ENCODE measurements at regions not wholly inside any gene's neighbourhood (a gene's known extent, or its start where the extent isn't known, plus 50 kb on each side); places are given as distances from the start of the nearest gene placed in this dataset.
A peak's percentile ranks its signal among the peaks of the same experiment; 100 is the strongest.

- Histone ChIP-seq H3K9ac (replicated peaks; ENCODE audit: extremely low read depth, insufficient read depth, low read length) (no peak overlapping the region), H3K9me1 (replicated peaks; ENCODE audit: control insufficient read depth, extremely low read depth, insufficient read depth, low read length) (no peaks in the 10 kb centered on the region), H3K27me3 (ENCODE audit: control insufficient read depth in 2 of 2, insufficient read depth in 2 of 2, low read length in 2 of 2) (no peaks in the 10 kb centered on the region), H4K20me1 (replicated peaks; ENCODE audit: control insufficient read depth, extremely low read depth, insufficient read depth, low read length) (no peaks in the 10 kb centered on the region), H2AFZ (ENCODE audit: low read depth, low read length) (no peak overlapping the region), H3K27ac (ENCODE audit: insufficient read depth, low read depth, low read length) (no peak overlapping the region), H3K79me2 (ENCODE audit: control insufficient read depth, insufficient read depth, low read length) (no peaks in the 10 kb centered on the region), H3K36me3 (ENCODE audit: control insufficient read depth in 2 of 2, extremely low read depth in 1 of 2, insufficient read depth in 2 of 2, low read length in 2 of 2) (no peaks in the 10 kb centered on the region), H3K4me3 (replicated peaks in 1 of 3; ENCODE audit: insufficient read depth in 1 of 3, low read depth in 1 of 3, low read length in 3 of 3) (no peak overlapping the region), H3K4me2 (ENCODE audit: insufficient read depth, low read length) (no peak overlapping the region), H3K9me3 (replicated peaks; ENCODE audit: control insufficient read depth, insufficient read depth, low read length) (no peaks in the 10 kb centered on the region), H3K4me1 (ENCODE audit: control insufficient read depth, extremely low read depth, insufficient read depth, low read length) (no peaks in the 10 kb centered on the region)
- ChIA-PET POLR2A (interaction anchor here (0.6 kb wide), 1 partner anchor 13 kb away, joined by 3 read pairs; no protein-coding TSS in a partner anchor), CTCF (no interaction called here)
- TF ChIP-seq, protein P1, sequence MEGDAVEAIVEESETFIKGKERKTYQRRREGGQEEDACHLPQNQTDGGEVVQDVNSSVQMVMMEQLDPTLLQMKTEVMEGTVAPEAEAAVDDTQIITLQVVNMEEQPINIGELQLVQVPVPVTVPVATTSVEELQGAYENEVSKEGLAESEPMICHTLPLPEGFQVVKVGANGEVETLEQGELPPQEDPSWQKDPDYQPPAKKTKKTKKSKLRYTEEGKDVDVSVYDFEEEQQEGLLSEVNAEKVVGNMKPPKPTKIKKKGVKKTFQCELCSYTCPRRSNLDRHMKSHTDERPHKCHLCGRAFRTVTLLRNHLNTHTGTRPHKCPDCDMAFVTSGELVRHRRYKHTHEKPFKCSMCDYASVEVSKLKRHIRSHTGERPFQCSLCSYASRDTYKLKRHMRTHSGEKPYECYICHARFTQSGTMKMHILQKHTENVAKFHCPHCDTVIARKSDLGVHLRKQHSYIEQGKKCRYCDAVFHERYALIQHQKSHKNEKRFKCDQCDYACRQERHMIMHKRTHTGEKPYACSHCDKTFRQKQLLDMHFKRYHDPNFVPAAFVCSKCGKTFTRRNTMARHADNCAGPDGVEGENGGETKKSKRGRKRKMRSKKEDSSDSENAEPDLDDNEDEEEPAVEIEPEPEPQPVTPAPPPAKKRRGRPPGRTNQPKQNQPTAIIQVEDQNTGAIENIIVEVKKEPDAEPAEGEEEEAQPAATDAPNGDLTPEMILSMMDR (IDR thresholded peaks at IDR 0.05; ENCODE audit: extremely low read depth in 1 of 2, insufficient read depth in 1 of 2, low read depth in 1 of 2, low read length in 2 of 2): peak; percentile 34 to 66
- TF ChIP-seq POLR2A (IDR thresholded peaks at IDR 0.05; ENCODE audit: low read depth, low read length): no peak
- no peak for FAIRE-seq
- dilution Hi-C loops (cut with MboI; ENCODE audit: extremely low pct_ligation_motif_present, low sequenced_read_pairs): no loop called here
- intact Hi-C loops (cut with micrococcal nuclease): no loop called here
- no TSS peak for BruUV-seq (replicated peaks)
- peak; percentile 26 for DNase-seq (ENCODE audit: low read depth, low spot score)
These were observed 603.2 kb downstream of the RNF144B start for GRCh38 chr6:18990059-18990978.

GRCh38 chr6:18997375-18997826 is 610.3 kb downstream of the RNF144B start:
- CTCF ChIA-PET: interaction anchor here (1.5 kb wide), 1 partner anchor 1059 kb away, joined by 6 read pairs; no protein-coding TSS in a partner anchor
- FAIRE-seq (no peak), DNase-seq (ENCODE audit: low read depth, low spot score) (peak; percentile 7)
- H2AFZ ChIP-seq (ENCODE audit: low read depth, low read length): no peak overlapping the region
- H3K9me3 ChIP-seq (replicated peaks; ENCODE audit: control insufficient read depth, insufficient read depth, low read length): peaks cover 3% of the 10 kb centered on the region
- no peaks in the 10 kb centered on the region for H3K36me3 ChIP-seq (ENCODE audit: control insufficient read depth in 2 of 2, extremely low read depth in 1 of 2, insufficient read depth in 2 of 2, low read length in 2 of 2)
- no peak overlapping the region for H3K4me3 ChIP-seq (replicated peaks in 1 of 3; ENCODE audit: insufficient read depth in 1 of 3, low read depth in 1 of 3, low read length in 3 of 3)
- no peak overlapping the region for H3K9ac ChIP-seq (replicated peaks; ENCODE audit: extremely low read depth, insufficient read depth, low read length)
- dilution Hi-C loops (cut with MboI; ENCODE audit: extremely low pct_ligation_motif_present, low sequenced_read_pairs) (no loop called here), intact Hi-C loops (cut with micrococcal nuclease) (no loop called here)
- POLR2A ChIA-PET: no interaction called here
- TF ChIP-seq MAX (IDR thresholded peaks at IDR 0.05; ENCODE audit: insufficient read depth, insufficient read length) (no peak), MYC (IDR thresholded peaks at IDR 0.05; ENCODE audit: low read depth, low read length) (no peak), FOS (IDR thresholded peaks at IDR 0.05; ENCODE audit: borderline replicate concordance, insufficient read depth, low read length) (no peak), JUN (IDR thresholded peaks at IDR 0.05; ENCODE audit: borderline replicate concordance, insufficient read depth, insufficient read length, low read depth) (no peak), GATA2 (IDR thresholded peaks at IDR 0.05; ENCODE audit: insufficient read depth, insufficient read length, low read depth, low read length) (no peak), POLR2A (IDR thresholded peaks at IDR 0.05; ENCODE audit: low read depth, low read length) (no peak), EZH2 (IDR thresholded peaks at IDR 0.05; ENCODE audit: borderline replicate concordance, low read depth, low read length, severe bottlenecking) (no peak)
- TF ChIP-seq, protein P1 (IDR thresholded peaks at IDR 0.05; ENCODE audit: extremely low read depth in 1 of 2, insufficient read depth in 1 of 2, low read depth in 1 of 2, low read length in 2 of 2): peak; percentile 22 to 46
- no peak overlapping the region for H3K27ac ChIP-seq (ENCODE audit: insufficient read depth, low read depth, low read length)
- H3K4me1 ChIP-seq (ENCODE audit: control insufficient read depth, extremely low read depth, insufficient read depth, low read length): no peaks in the 10 kb centered on the region
- no peaks in the 10 kb centered on the region for H3K79me2 ChIP-seq (ENCODE audit: control insufficient read depth, insufficient read depth, low read length)
- no peaks in the 10 kb centered on the region for H3K9me1 ChIP-seq (replicated peaks; ENCODE audit: control insufficient read depth, extremely low read depth, insufficient read depth, low read length)
- BruUV-seq (replicated peaks): no TSS peak
- H3K27me3 ChIP-seq (ENCODE audit: control insufficient read depth in 2 of 2, insufficient read depth in 2 of 2, low read length in 2 of 2): no peaks in the 10 kb centered on the region
- no peaks in the 10 kb centered on the region for H4K20me1 ChIP-seq (replicated peaks; ENCODE audit: control insufficient read depth, extremely low read depth, insufficient read depth, low read length)
- H3K4me2 ChIP-seq (ENCODE audit: insufficient read depth, low read length): no peak overlapping the region

All from endothelial cell of umbilical vein (primary cell).